GM12865 (cell line): ENCODE measurements at regions not wholly inside any gene's neighbourhood (a gene's known extent, or its start where the extent isn't known, plus 50 kb on each side); places are given as distances from the start of the nearest gene placed in this dataset.

Experiments
- DNase-seq: peaks from one replicate; pipeline ENCODE4 v3.0.0; 2010; ENCODE audit warnings: low read depth
- H3K4me3 ChIP-seq: 2 replicates; pipeline ENCODE4 v1.5.1; 2011; ENCODE audit warnings: mild to moderate bottlenecking, low read depth, low read length, control low read depth
- TF ChIP-seq, protein P1 (sequence below): IDR thresholded peaks from 2 replicates; pipeline ENCODE4 v1.5.1; 2011; ENCODE audit warnings: low read length, control low read depth, low read depth, inconsistent platforms; ENCODE audit not compliant: insufficient read depth; ENCODE audit errors: missing control alignments

DNA sequence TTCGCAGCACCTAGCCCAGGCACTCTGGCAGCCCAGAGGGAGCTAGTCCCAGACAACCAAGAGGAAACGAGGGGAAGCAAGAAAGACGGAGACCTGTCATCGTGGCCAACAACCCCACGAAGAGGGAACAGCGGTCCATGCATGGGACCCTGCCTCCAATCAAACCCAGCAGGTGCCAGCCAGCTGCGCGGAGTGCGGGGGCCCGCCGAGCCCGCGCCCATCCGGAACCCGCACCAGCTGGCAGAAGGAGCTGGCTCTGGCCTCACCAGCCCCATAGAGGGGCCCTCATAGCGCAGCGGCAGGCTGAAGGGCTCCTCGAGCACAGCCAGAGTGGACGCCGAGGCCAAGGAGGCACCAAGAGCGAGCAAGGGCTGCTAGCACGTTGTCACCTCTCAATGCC, 332.4 kb upstream of the MAGEB18 start:
- H3K4me3 ChIP-seq, result no peak overlapping the region
- no peak for DNase-seq
- TF ChIP-seq, protein P1, sequence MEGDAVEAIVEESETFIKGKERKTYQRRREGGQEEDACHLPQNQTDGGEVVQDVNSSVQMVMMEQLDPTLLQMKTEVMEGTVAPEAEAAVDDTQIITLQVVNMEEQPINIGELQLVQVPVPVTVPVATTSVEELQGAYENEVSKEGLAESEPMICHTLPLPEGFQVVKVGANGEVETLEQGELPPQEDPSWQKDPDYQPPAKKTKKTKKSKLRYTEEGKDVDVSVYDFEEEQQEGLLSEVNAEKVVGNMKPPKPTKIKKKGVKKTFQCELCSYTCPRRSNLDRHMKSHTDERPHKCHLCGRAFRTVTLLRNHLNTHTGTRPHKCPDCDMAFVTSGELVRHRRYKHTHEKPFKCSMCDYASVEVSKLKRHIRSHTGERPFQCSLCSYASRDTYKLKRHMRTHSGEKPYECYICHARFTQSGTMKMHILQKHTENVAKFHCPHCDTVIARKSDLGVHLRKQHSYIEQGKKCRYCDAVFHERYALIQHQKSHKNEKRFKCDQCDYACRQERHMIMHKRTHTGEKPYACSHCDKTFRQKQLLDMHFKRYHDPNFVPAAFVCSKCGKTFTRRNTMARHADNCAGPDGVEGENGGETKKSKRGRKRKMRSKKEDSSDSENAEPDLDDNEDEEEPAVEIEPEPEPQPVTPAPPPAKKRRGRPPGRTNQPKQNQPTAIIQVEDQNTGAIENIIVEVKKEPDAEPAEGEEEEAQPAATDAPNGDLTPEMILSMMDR, result no peak

DNA sequence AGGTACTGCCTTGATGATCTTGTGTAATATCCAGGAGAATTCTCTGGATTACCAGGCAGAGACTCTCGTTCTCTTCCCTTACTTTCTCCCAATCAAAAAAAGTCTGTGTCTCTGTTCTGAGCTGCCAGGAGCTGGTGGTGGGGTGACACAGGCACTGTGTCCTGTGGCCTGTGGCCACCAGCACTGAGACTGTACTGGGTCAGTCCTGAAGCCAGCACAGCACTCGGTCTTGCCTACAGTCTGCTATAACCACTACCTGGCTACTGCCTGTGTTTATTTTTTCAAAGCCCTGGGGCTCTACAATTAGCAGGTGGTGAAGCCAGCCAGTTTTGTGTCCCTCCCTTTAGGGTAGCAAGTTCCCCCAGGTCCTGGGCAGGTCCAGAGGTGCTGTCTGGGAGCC, 331.1 kb upstream of the MAGEB18 start:
- DNase-seq, result no peak
- TF ChIP-seq, protein P1, result no peak
- no peak overlapping the region for H3K4me3 ChIP-seq

DNA sequence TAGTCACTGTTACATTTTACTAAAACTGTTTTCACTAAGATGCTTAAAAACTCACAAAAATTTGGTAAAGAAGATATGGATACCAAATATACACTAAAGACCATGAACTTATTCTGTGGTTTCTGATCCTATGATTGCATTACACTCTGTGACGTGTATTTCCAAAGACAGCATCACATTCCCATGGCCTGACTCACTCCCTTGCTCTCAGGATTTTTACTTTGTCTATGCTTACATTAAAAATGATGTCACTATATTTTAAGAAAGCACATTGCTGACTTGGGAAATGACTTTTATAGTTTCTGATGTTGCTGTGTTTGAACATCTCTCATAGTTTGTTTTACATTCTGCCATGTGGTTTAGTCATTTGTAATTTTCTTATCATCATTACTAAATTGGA, 327.9 kb upstream of the MAGEB18 start:
- DNase-seq, result no peak
- TF ChIP-seq, protein P1, result no peak
- H3K4me3 ChIP-seq, result no peak overlapping the region

DNA sequence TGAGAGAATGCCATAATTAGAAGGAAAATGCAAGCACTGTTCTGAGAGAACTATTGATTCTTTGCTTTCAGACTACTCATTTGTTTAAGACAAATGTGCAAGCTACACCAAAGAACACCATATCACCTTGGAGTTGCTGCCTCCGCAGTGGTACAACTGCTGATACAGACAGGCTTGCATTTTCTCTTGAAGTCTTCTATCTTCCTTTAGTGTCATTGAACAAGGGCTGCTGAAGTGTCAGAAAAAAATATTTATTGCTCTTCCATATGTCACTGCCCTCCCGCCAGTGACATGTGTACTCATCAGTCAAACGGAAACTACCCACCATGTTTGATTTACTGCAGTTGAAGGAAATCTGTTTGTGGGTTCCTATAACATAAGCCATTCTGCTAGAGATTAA, 318.3 kb upstream of the MAGEB18 start:
- no peak overlapping the region for H3K4me3 ChIP-seq
- TF ChIP-seq, protein P1, result no peak
- no peak for DNase-seq

DNA sequence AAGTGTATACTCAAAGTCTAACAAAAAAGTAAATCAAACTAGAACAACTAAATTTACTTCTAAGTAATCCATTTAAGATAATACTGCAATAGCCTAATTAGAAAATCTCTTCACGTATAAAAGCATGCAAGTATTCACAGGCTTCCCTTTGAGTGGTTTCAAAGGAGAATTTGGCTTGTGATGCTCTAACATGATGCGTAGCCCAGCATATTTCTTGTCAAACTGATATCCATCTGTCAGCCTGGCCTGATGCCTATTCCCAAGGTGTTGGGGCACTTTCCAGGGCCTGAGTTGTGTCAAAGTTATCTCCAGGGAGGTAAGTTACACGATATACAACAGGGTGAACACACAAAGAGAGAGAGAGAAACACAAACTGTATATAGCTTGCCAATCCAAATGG, 287.0 kb upstream of the MAGEB18 start:
- TF ChIP-seq, protein P1, result no peak
- no peak for DNase-seq
- no peak overlapping the region for H3K4me3 ChIP-seq

DNA sequence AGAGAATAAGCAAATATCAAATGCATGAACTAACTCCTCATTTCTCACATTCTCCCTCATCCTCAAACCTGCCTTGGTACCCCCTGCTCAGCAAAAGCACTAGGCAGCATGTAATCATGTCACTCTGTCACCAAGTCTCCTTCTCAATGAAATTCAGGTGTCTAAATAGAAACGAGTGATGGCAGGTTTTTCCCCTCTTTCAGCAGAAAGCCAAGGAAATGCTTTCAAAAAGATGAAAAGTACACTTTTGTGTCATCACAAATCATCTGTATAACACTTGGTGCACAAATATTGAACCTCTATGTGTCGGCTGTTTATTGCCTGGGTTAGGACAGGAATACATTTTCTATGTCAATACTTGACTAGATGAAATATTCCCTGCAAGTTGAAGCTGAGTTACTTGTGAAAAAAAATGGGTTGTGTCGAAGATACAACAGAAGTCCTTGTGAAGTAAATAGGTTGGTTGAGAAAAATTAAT, 285.1 kb upstream of the MAGEB18 start:
- DNase-seq, result no peak
- H3K4me3 ChIP-seq, result no peak overlapping the region
- TF ChIP-seq, protein P1, result no peak

DNA sequence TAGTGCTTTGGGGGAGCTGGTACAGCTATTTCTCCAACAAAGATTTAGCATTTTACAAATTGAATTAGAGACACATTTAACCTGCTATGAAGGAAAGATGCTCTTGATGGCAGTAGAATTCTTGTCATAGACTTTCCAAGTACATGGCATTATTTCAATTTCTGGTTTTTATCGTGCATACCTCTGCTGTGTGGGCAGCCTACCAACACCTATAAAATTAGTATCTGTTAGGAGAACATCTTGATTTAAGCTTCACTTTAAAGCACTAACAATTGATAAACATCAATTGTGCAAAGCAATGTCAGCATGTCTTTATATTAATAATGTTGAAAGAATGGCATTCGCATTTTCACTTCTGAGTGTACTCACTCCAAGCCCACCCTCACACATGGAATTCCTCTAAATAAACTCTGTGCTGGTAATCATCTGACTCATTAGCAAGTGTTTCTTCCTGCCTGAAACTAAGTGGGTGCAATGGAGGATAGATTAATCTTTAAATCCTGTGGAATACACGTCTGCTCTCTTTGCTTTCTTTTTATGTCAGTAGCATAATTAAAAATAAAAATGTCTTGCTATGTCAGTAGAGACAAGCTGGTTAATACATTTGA, 279.8 kb upstream of the MAGEB18 start:
- no peak for DNase-seq
- TF ChIP-seq, protein P1, result no peak
- no peak overlapping the region for H3K4me3 ChIP-seq
